ENCODE measurements at regions not wholly inside any gene's neighbourhood (a gene's known extent, or its start where the extent isn't known, plus 50 kb on each side); places are given as distances from the start of the nearest gene placed in this dataset.
"Not testable (repeated sequence)": the region's sequence is repeated elsewhere in the genome, so short reads cannot be mapped to it uniquely, and the experiment has no call there.

DNA sequence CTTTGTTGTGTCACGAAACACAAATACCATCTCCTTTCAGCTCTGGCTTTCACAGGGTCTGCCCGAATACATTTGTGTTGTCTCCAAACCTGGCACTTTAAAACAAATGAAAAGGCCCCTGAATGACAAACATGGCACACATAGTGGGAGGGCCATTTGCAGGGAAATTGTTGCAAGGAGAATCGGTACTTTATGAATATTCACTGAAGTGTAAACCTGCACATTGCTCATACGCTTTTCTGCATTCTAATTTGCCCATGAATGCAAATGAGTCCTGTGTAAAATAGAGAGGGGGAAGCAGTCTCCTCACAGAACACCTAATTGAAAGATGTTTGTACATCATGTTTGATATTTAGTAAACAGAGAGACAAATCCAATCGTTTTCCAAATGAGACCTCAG, 82.7 kb upstream of the PCDH8 start:
- DNase-seq, result no peak

DNA sequence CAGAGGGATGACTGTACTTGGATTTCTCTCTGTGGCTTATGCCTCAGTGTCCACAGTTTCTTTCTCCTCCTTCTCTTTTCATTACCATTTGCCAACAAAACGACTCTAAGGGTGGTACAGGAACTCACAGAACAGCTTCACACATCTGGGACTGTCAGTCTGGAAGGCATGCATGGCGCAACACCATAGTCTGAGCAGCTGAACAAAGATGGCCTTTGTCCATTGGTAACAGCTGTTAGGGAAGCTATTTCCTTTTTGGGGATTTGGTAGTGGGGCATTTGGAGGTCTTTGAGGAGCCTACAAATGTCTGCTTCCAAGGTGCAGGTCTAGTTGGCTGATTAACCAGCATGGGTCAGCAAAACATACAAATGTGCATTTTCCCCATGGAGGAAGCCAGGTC, 81.4 kb upstream of the PCDH8 start:
- DNase-seq, result no peak

DNA sequence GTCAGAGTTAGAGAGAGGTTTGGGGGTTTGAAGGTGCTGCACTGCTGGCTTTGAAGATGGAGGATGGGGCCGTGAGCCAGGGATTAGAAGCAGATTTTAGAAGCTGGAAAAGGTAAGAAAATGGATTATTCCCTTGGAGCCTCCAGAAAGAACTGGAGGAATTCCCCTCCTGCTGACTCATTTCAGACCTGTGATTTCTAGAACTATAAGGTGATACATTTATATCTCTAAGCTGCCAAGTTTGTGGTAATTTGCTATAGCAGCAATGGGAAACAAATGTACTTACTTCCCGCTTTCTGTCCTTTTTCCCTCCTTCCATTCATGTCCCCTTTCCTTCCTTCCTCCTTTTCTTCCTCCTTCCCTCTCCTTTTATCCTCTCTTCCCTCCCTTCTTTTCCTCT, 78.5 kb upstream of the PCDH8 start:
- no peak for DNase-seq

DNA sequence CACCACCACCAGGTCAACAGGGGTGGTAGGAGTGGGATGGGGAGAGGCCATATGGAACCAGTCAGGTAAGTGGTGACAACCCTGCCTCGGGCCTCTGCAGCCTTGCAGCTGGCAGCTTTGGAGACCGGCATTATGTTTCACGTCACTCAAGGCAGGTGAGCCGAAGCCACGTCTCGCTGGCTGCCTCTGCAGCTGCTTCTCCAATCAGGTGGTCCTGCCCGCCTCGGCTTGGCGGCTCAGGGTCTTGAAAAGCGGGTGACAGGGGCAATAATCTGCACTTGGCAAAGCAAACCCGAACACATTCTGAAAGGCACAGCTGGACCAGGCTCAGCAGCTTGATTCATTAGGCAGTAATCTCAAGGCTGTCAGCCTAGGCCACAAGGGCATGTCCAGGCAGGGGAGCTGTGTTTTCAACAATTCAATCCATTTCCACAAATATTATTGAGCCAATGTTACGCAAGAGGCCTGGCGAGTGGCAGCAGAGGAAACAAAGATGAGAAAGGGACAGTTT, 77.4 kb upstream of the PCDH8 start:
- DNase-seq, result no peak

DNA sequence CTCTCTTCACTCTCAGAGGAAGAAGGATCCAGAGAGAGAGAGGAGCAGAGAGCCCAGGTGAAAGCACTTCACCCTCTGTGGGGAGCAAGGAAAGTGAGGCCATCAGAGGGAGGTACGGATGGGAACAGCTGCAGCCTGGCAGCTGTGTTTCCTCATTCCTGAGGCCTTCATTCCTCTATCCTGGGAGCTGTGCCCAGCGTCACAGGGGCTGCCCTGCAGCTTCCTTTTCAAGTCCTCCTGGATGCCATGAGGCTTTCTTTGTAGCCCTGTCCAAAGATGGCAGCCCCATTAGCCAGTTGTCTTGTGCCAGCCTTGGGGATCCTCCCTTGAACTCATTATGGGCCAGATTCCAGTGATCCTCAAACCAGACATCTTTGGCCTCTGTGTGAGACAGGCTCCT, 76.8 kb upstream of the PCDH8 start:
- peak; percentile 26 for DNase-seq

DNA sequence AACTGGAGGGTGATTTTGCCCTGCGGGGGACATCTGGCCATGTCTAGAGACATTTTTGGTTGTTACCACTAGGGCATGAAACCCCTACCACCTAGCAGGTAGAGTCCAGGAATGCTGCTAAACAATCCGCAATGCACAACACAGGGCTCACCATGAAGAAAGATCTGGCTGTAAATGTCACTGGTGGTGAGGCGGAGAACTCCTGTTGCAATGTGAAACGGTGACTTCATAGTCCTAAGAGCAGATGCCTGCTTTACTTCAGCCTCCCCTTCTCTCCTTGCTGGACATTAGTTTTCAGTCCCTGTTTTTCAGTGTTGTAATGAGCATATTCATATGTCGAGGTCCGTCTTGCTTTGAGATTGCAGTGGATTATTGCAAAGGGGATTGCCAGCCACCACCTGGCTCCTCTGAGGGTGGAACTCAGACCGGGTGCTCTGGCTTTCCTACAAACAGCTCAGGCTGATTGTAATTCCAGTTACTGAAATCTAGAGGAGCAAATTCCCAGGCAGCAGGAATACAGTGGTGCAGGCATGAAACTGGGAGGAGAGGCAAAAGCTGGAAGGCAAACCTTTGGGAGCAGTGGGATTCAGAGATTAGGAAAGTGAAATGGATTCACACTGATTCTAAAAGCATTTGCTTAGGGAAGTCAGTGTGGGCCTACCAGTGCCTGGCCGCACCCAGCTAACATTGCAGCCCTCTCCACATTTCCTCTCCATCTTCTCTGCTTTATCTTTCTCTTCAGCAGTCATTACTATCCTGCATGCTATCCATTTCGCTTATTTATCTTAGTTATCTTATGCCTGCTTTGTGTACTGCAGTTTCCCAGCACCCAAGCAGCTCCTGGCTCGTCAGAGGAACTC, 76.1 kb upstream of the PCDH8 start:
- no peak for DNase-seq

DNA sequence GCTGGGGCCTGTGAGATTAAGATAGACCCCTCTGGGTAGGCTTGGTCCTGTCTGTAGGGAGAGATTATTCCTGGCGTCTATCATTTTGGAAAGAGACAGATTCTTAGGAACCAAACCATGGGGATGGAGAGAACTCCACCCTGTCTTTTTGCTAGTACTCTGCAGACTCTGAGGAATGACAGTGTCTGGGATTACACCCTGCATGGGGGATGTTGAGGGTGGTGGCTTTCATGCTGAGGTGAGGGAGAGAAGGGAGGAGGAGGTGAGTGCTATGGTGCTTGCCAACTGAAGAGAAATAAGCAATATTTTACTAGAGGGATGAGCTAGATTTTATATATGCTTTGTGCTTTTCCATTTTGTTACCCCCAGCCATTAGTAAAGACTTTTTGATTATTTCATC, 74.5 kb upstream of the PCDH8 start:
- no peak for DNase-seq

DNA sequence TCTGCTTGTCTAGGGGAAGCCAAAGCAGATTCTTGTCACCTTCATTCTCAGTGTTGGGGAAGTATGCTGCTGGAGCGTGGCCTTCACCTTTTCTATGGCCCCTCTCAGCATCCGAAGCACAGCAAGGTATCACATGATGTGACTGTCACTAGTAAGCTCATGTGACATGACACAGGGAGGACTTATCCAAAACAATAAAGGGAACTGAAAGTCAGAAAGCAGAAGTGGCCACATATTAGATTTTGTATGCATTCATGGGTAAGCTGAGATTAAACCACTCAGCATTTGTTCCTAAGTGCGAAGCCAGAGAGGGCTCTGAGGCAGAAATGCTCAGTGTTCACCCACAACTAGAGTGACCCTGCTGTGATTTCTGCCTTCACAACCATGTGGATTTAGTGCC, 72.8 kb upstream of the PCDH8 start:
- no peak for DNase-seq

DNA sequence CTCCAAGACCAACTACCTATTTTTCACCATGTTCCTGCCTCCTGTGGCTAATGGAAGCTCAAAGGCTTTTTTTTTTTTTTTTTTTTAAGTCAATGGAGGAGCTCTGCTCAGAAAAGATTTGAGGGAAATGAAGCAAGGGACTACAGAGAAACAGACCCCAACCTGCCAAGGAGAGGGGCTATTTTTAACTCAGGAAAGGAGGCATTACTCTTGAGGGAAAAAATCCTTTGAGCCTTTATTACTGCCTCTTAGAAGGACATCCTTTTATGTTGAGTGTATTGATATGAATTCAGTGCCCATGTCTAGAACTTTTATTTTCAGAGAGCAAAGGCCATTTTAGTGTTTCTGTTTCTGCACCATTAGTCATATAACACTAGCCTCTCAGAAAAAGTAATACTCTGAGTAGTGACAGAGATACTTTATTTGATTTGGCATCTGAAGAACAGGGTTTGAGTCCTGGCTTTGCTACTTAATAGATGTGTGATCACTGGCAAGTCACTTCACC, 68.1 kb upstream of the PCDH8 start:
- DNase-seq, result no peak

DNA sequence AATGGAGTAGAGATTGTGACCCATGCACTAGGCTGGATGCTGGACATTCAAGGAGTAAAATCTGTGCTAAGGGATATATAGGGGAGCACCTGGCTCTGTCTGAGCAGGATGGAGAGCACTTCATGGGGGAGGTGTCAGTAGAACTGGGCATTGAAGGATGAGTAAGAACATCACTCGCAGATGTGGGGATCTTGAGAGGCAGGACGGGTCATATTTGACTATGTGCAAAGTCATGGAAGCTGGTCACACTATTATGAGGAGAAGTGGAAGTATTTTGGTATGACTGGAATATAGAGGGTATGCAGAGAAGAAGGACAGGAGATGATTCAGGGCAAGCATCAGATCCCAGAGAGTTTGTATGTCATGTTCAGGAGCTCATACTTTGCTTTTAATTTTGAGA, 62.9 kb upstream of the PCDH8 start:
- DNase-seq, result no peak

DNA sequence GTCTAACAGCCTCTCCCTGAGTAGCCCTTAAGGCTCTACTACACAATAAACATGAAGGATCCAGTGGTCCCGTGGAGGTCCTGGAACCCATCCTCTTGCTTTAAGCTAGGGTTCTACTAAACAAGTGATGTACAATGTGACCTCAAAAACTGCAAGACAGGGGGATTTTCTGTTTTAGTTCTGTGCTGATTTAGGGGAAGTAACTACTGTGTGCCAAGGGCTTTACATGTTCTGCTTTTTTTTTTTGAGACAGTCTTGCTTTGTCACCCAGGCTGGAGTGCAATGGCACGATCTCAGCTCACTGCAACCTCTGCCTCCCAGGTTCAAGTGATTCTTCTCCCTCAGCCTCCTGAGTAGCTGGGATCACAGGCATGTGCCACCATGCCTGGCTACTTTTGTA, 61.9 kb upstream of the PCDH8 start:
- not testable (repeated sequence) for DNase-seq

DNA sequence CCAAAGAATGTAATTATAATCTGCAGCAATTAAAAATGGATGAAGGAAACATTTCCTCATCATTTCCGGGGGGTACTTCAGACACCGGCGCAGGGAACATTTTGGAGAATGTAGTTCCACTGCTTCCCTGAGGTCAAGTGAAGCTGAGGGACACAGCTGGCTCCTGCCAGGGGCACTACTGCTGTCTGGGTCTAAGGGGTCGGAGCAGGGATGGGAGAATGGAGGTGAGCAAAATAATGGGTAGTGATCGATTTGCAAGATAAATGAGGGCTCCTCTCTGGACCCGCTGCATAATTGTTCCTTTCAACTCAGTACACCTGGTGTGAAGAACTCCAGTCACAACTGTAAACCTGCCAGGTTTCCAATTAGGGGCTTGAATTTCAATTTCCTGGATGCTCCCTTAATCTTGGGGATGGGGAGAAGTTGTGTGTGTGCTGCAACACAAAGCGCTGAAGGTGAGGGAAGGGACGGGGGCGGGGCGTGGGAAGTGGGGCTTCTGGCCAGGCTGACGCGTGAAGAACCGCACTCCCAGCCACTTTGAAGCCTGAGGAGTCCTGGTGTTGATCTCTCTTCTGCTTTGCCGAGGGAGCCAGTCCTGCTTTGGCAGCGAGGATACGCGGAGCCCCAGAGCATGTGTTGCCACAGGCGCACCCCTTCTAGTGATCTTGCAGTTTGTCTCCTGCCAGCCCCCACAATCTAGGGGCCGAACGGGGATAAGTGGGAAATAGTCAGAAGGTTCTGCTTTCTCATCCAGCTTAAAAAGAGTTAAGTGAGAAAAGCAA, 57.9 kb upstream of the PCDH8 start:
- DNase-seq, result no peak

DNA sequence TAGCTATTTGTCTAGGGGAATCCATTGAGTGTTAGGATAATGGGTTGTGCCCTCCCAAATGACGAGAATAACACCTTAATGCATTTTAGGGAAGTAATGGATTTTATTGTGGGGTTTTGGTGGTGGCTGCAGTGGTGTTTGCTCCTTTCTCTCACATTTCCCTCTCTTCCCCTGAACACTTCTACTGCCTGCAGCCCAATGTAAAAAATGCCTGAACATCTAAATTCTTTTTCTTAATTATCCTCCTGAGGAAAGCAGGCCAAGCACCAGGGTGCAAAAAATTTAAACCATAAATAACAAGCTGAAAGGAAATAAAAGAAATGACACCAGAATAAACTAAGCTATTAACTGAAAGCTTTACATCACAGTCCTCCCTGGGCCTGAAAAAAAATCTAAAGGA, 57.3 kb upstream of the PCDH8 start:
- no peak for DNase-seq

DNA sequence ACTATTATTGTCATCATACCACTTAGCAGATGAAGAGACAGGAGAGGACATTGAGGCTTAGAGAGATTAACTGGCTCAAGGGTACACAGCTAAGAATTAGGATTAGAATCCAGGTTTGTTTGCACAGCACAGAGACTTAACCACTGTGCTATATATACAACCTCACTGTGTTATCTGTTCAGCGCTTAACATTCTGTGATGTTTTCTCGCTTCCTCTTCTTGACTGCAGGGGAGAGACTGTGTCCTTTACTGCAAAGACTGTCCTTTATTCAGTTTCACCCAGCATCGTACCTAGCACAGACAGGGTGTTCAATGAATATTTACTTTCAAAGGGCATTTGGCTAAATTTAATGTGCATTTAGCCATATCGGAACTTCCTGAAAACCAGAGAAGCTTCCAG, 54.9 kb upstream of the PCDH8 start:
- no peak for DNase-seq

DNA sequence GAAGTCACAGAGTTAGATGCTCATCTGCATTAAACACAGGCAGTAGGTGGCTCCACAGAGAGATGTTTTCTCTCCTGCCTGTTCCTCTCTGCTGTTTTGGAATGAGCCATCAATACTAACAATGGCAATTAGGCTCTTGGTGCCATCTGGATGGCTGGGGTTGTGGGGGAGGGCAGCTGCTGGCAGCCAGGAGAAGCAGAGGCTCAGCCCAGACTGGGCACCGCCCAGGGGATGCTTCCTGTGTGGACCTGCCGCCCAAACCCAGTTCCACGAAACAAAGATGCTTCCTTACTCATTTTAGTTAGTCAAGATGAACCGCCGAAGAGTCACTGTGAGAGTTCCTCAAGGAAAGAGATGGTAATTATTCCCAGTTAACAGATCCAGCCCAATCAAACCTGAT, 50.8 kb upstream of the PCDH8 start:
- DNase-seq, result no peak
